LNCaP clone FGC (cell line): ENCODE measurements at regions not wholly inside any gene's neighbourhood (a gene's known extent, or its start where the extent isn't known, plus 50 kb on each side); places are given as distances from the start of the nearest gene placed in this dataset.

Source experiments
- DNase-seq: peaks from one replicate; pipeline ENCODE4 v3.0.0-alpha.2; 2011; ENCODE audit warnings: low read depth
- H3K4me3 ChIP-seq: 2 replicates; pipeline ENCODE4 v1.5.1; 2011; ENCODE audit warnings: mild to moderate bottlenecking, low read depth, low read length, control low read depth
- CTCF ChIP-seq: IDR thresholded peaks from 2 replicates; pipeline ENCODE4 v1.5.1; 2012; ENCODE audit warnings: mild to moderate bottlenecking; ENCODE audit not compliant: control insufficient read depth, insufficient read depth; ENCODE audit errors: extremely low read depth

GRCh38 chr10:10881117-10881813 is 136.4 kb upstream of the CELF2 start:
- no peak for DNase-seq
- no peak for TF ChIP-seq CTCF
- H3K4me3 ChIP-seq: no peak overlapping the region

GRCh38 chr10:10883737-10884136 is 133.9 kb upstream of the CELF2 start:
- no peak for DNase-seq
- no peak overlapping the region for H3K4me3 ChIP-seq
- TF ChIP-seq CTCF: no peak

GRCh38 chr10:10886861-10887531 is 130.7 kb upstream of the CELF2 start:
- no peak for DNase-seq

GRCh38 chr10:10891124-10892082 is 126.3 kb upstream of the CELF2 start:
- H3K4me3 ChIP-seq: no peak overlapping the region
- no peak for TF ChIP-seq CTCF
- DNase-seq: no peak

More at GRCh38 chr10:10886861-10887531, 130.7 kb upstream of the CELF2 start:
- H3K4me3 ChIP-seq: no peak overlapping the region
- TF ChIP-seq CTCF: no peak

- DNase-seq: no peak
- TF ChIP-seq CTCF: no peak
- H3K4me3 ChIP-seq: no peak overlapping the region
Measured at GRCh38 chr10:10892290-10892875, 125.3 kb upstream of the CELF2 start.

GRCh38 chr10:10897400-10897799 is 120.3 kb upstream of the CELF2 start:
- TF ChIP-seq CTCF: no peak
- DNase-seq: no peak
- H3K4me3 ChIP-seq: no peak overlapping the region
